Gastroesophageal sphincter (tissue), 4 donors: ENCODE measurements at regions not wholly inside any gene's neighbourhood (a gene's known extent, or its start where the extent isn't known, plus 50 kb on each side); places are given as distances from the start of the nearest gene placed in this dataset.

Experiments used
- ATAC-seq: fragments of 150-250 bp; one replicate; pipeline ENCODE4 v1.9.1; 2016; ENCODE audit warnings: mild to moderate bottlenecking, moderate library complexity
- H3K27ac ChIP-seq, 4 donors: fragments of 200-600 bp; sonication (generic) in 3 of 4; 1 replicate in 3 of 4; 2 replicates in 1 of 4; pipeline ENCODE4 v1.5.1; 2016 to 2019
- H3K27me3 ChIP-seq: fragments of 200-600 bp; sonication (generic); one replicate; pipeline ENCODE4 v1.5.1; 2019
- H3K36me3 ChIP-seq, 2 donors: fragments of 200-600 bp; sonication (generic); one replicate each; pipeline ENCODE4 v1.5.1; 2019; ENCODE audit warnings: control low read depth in 1 of 2
- H3K4me1 ChIP-seq, 3 donors: fragments of 200-600 bp; sonication (generic); 1 replicate in 2 of 3; 2 replicates in 1 of 3; pipeline ENCODE4 v1.5.1; 2016 to 2019; ENCODE audit warnings: control low read depth in 2 of 3
- H3K4me3 ChIP-seq, 2 donors: fragments of 200-600 bp; sonication (generic); one replicate each; pipeline ENCODE4 v1.5.1; 2019; ENCODE audit warnings: mild to moderate bottlenecking in 1 of 2, moderate library complexity in 1 of 2
- H3K9me3 ChIP-seq, 3 donors: fragments of 200-600 bp; sonication (generic); one replicate each; pipeline ENCODE4 v1.5.1; 2017 to 2019; ENCODE audit warnings: control low read depth in 2 of 3
- CTCF ChIP-seq, 4 experiments: fragments of 200-600 bp in 2 of 4; fragments of 450-650 bp in 2 of 4; sonication (generic) in 1 of 4; IDR thresholded peaks; one replicate each; pipeline ENCODE4 v1.5.1; 2017 to 2019; ENCODE audit warnings: antibody characterized with exemption in 4 of 4, mild to moderate bottlenecking in 2 of 4, moderate library complexity in 2 of 4
- EP300 ChIP-seq: sonication (generic); formaldehyde crosslinking; IDR thresholded peaks from one replicate; pipeline ENCODE4 v1.6.1; 2017; ENCODE audit warnings: antibody characterized with exemption, mild to moderate bottlenecking
- POLR2A ChIP-seq, 2 donors: fragments of 450-650 bp; IDR thresholded peaks; one replicate each; pipeline ENCODE4 v1.6.1; 2017; ENCODE audit warnings: antibody characterized with exemption in 2 of 2, mild to moderate bottlenecking in 2 of 2, moderate library complexity in 1 of 2
- POLR2AphosphoS5 ChIP-seq: sonication (generic); formaldehyde crosslinking; IDR thresholded peaks from one replicate; pipeline ENCODE4 v1.6.1; 2017; ENCODE audit warnings: antibody characterized with exemption
- WGBS, 2 donors: methylation state at CpG; one replicate each; pipeline ENCODE4 v1.1.5; 2018; ENCODE audit warnings: low coverage in 1 of 2; 5-methylcytosine and 5-hydroxymethylcytosine counted together

- WGBS, 2 donors, result 87 to 94% methylated on average over 5 to 9 of the region's 27 CpGs
- no peak overlapping the region for H3K27ac ChIP-seq
Measured at GRCh38 chr15:70250208-70251201, 152.8 kb upstream of the TLE3 start.

DNA sequence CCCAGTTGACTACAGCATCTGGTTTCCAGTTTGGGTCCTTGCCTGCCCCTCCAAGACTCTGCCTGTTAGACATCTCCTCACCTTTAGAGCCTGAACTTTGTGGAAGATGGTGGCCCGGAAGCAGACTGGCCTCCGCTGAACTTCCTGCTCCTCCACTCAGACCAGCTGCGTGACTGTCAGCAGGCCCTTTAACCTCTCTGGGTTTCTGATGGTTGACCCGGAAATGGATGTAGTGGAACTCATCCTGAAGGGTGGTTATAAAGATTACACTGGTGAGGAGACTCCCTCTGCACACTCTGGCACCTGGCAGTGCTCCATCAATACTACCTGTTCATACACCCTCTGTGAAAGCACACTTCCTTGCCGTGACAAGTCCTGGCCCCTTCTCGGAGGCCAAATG lies 151.9 kb upstream of the TLE3 start:
- TF ChIP-seq EP300, result no peak
- TF ChIP-seq POLR2AphosphoS5, result no peak
- TF ChIP-seq CTCF (IDR thresholded peaks at IDR 0.05), result no peak
- no peak for TF ChIP-seq POLR2A (IDR thresholded peaks at IDR 0.05)
- Histone ChIP-seq H3K4me1 (no peaks in the 10 kb centered on the region), H3K4me3 (no peak overlapping the region), H3K36me3 (no peaks in the 10 kb centered on the region), H3K9me3 (no peaks in the 10 kb centered on the region), H3K27me3 (no peaks in the 10 kb centered on the region), H3K27ac (no peak overlapping the region)
- WGBS, 2 donors, result 94% methylated on average over 6 of the region's 6 CpGs; no CpG with 5 or more reads in 1 of the 2 donors
- no peak for ATAC-seq

More at GRCh38 chr15:70250208-70251201, 152.8 kb upstream of the TLE3 start:
- no peak for ATAC-seq
- Histone ChIP-seq H3K4me3 (no peak overlapping the region), H3K27me3 (no peaks in the 10 kb centered on the region), H3K4me1 (no peaks in the 10 kb centered on the region), H3K36me3 (no peaks in the 10 kb centered on the region), H3K9me3 (no peaks in the 10 kb centered on the region)
- TF ChIP-seq POLR2AphosphoS5, result no peak
- TF ChIP-seq POLR2A (IDR thresholded peaks at IDR 0.05), result no peak
- no peak for TF ChIP-seq EP300
- TF ChIP-seq CTCF (IDR thresholded peaks at IDR 0.05), result no peak

- no peak overlapping the region for H3K4me3 ChIP-seq
- H3K27me3 ChIP-seq, result no peaks in the 10 kb centered on the region
- H3K9me3 ChIP-seq, result no peaks in the 10 kb centered on the region
- ATAC-seq, result no peak
- TF ChIP-seq POLR2A (IDR thresholded peaks at IDR 0.05), result no peak
- TF ChIP-seq POLR2AphosphoS5, result no peak
- TF ChIP-seq CTCF (IDR thresholded peaks at IDR 0.05), result no peak
- no peak for TF ChIP-seq EP300
- H3K4me1 ChIP-seq, result no peaks in the 10 kb centered on the region
- no peaks in the 10 kb centered on the region for H3K36me3 ChIP-seq
- H3K27ac ChIP-seq, result no peak overlapping the region
- 91% methylated on average over 2 of the region's 12 CpGs; no CpG with 5 or more reads in 1 of the 2 donors for WGBS, 2 donors
Measured at GRCh38 chr15:70248116-70249025, 150.7 kb upstream of the TLE3 start.

DNA sequence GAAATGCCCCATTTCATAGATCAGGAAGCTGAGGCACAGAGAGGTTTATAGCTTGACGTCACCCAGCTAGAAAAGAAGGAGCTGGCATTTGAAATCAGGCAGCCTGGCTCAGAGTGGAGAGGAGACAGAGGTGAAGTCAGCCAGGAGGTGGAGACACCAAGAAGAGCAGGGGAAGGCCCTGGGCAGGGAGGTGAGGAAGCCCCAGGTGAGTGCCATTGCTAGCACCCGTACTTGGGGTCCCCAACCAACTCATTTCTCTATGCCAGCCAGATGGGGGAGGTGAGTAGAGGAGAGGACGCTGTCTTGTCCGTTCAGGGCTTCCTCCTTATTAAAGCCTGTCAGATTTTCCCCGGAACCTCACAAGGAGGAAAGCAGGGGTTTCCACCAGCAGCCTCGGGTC lies 149.6 kb upstream of the TLE3 start:
- no peaks in the 10 kb centered on the region for H3K4me1 ChIP-seq
- ATAC-seq, result no peak
- H3K9me3 ChIP-seq, result no peaks in the 10 kb centered on the region
- H3K27ac ChIP-seq, result no peak overlapping the region
- WGBS, 2 donors, result 64% methylated on average over 2 of the region's 6 CpGs; no CpG with 5 or more reads in 1 of the 2 donors
- no peak overlapping the region for H3K4me3 ChIP-seq
- H3K36me3 ChIP-seq, result no peaks in the 10 kb centered on the region
- TF ChIP-seq POLR2A (IDR thresholded peaks at IDR 0.05) (no peak), POLR2AphosphoS5 (no peak), EP300 (no peak), CTCF (IDR thresholded peaks at IDR 0.05) (no peak)
- H3K27me3 ChIP-seq, result no peaks in the 10 kb centered on the region
